ENCODE measurements at regions not wholly inside any gene's neighbourhood (a gene's known extent, or its start where the extent isn't known, plus 50 kb on each side); places are given as distances from the start of the nearest gene placed in this dataset.

DNA sequence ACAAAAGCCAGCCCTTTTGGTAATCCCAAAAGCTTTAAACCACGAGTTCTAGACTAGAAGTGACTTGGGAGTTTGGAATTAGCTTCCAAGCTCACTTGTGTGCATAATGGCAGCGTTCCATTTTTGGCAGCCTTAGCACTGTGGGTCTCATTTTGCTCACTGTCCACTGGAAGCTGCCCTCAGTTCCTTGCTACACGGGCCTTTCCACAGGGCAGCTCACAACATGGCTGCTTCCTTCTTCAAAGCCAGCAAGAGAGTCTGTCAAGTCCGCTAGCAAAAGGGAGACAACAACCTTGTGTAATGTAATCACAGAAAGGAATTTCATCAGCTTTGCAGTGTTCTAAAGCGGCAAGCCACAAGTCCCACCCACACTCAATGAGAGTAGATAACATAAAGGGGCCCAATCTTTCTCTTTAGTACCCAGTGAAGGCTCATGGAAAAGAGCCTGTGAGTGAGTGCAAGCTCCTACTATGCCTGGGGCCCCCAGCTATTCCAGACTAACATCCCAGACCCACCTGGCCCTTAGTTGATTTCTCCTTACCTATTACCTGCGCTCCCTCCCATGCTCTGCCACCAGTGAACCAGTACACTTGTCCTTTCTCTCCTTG, 168.5 kb upstream of the FOXN2 start:
- no peak for DNase-seq

DNA sequence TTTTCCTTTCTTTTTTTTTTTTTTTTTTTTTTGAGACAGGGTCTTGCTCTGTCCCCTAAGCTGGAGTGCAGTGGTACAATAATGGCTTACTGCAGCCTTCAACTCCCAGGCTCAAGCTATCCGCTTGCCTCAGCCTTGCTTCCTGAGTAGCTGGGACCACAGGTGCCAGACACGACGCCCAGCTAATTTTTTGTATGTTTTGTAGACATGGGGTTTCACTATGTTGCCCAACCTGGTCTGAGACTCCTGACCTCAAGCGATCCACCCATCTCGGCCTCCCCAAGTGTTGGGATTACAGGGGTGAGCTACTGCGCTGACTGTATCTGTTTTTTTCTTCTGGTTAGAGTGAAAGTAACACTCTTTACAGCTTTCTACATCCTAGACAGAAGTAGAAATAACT, 167.9 kb upstream of the FOXN2 start:
- DNase-seq: no peak

DNA sequence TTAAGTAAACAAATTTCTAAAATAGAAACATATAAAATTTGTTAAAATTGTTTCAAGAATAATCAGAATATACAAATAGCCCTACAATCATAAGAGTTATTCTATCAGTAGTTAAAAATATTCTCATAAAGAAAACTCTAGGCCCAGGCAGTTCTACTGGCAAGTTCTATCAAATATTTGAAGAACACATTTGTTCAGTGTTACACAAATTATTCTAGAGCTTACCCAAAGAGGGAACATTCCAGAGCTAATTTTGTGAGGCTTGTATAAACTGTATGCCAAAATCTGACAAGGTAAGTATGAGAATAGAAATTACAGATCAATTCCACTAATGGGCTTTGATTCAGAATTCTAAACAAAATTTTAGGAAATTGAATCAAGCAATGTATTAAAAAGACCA, 166.8 kb upstream of the FOXN2 start:
- DNase-seq: no peak

DNA sequence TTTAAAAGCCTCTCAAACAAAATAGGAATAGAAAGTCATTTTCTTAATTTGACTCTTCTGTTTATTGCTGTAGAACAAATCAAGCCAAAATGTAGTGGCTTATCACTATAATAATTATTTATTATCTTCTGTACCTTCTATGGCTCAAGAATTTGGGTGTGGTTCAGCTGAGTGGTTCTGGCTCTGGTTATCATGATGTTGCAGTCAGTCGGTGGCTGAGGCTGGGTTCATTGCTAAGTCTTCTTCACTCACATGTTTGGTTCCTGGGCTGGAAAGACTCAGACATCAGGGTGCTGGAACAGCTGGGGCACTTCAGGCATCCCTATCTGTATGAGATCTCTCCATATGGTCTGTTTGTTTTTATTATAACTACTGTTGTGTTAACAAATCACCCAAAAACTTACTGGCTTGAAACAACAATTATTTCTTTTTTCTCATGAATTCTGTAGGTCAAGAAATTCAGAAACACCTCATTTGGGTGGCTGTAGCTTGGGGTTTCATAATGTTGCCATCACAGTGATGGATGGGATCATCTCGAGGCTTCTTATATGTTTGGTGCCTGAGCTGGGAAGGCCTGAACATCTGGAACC, 165.5 kb upstream of the FOXN2 start:
- DNase-seq: no peak

DNA sequence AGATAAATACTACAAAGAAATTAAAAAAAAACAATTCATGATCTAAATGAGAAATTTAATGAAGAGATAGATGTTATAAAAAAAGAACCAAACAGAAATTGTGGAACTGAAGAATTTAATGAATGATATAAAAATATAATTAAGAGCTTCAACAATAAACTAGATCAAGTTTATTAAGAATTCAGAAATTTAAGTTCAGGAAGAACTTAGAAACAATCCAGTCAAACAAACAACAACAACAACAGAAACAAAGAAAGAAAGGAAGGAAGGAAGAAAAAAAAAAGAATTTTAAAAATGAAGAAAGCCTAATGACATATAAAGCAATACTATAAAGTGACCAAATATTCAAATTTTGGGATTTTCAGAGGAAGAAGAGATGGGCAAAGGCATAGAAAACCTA, 157.3 kb upstream of the FOXN2 start:
- DNase-seq: no peak

DNA sequence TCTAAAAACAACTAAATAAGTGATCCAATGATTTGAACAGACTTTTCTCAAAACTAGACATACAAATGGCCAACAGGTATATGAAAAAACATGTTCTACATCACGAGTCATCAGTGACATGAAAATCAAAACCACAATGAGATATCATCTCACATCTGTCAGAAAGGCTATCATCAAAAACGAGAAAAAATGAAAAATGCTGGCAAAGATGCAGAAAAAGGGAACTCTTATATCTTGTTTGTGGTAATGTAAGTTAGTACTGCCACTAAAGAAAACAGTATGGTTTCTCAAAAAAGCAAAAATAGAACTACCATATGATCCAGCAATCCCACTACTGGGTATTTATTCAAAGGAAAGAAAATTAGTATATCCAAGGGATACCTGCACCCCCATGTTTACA, 152.9 kb upstream of the FOXN2 start:
- DNase-seq: no peak

DNA sequence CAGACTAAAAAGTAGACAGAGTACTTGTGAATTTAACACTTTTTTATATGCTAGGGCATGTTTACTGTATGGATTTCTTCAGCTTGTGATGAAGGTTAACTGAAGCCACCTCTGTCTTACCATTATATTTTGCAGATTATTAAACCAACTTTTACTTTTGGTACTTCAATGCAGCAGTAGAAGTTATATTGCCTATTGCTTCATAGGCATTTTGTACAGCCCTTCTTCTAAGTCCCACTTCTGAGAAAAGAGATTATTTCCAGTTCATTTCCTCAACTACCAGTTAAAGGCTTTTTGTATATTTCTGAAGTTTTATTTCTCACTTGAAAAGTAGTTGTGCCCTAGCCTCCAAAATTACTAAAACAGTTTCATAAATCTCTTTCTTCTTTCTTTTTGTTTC, 151.7 kb upstream of the FOXN2 start:
- DNase-seq: no peak

DNA sequence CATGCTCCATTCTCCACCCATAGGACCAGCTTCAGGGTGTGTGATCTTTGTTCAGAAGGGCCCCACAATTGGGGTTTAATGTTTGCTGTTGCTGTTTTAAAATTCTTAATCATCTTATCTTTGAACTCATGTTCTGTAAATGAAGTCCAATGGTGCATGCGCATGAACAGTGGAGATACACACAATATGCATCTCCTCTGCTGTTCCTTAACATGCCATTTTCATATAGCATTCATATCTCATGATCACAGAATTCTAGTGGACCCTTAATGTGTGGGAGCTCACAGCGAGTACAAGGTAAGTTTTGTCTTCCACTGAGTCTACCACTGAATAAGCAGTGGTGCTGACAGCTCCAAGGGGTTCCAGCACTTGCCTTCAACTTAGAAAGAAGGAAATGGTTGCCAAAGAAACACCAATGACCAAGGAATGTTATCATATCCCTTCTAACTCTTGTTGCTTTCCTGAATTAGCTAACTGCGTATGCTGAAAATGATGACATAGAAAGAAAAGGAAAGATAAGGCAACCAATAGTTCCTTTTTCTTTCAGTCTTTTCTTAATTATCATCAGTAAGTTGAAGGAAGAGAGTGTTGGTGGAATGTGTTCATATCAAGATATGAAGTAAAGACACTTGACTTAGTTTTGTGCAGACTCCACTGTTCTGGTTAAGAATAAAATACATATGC, 149.3 kb upstream of the FOXN2 start:
- DNase-seq: no peak

DNA sequence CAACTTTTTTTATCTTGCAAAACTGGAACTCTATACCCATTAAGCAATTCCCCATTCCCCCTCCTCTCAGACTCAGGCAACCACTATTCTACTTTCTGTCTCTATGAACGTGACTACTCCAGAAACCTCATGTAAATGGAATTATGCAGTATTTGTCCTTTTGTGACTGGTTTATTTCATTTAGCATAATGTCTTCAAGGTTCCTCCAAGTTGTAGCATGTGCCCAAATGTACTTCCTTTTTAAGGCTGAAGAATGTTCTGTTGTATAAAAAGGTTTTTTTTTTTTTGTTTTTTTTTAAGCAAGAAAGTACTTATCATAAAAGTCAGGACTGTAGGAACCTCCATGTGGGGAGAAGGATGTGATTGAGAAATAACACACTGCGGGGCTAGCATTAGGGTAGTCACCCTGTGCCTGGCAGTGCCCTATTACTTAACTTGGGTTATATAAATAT, 145.3 kb upstream of the FOXN2 start:
- DNase-seq: no peak

DNA sequence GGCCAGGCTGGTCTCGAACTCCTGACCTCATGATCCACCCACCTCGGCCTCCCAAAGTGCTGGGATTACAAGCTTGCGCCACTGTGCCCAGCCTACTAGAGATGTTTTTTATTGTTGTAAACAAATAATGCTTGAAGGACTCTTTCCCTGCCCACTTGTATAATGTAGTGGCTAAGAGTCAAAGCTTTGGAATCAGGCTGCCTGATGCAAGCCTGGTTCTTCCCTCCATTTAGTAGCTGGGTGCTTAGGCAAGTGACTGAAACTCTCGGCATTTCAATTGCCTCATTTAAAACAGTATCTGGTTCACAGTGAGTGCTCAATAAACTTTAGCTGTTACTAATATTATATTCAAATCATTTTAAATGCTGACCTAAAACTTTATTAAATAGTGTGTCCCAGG, 144.2 kb upstream of the FOXN2 start:
- no peak for DNase-seq

DNA sequence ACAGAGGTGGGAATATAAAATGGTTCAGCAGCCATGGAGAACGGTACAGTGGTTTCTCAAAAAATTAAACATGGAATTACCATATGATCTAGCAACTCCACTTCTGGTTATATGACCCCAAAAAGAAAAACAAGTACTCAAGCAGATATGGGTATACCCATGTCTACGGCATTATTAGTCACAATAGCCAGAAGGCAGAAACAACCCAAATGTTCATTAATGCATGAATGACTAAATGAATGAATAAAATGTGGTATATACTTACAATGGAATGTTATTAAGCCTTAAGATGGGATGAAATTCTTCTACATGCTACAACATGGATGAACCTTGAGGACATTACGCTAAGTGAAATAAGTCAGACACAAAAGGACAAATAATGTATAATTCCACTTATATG, 141.3 kb upstream of the FOXN2 start:
- no peak for DNase-seq

DNA sequence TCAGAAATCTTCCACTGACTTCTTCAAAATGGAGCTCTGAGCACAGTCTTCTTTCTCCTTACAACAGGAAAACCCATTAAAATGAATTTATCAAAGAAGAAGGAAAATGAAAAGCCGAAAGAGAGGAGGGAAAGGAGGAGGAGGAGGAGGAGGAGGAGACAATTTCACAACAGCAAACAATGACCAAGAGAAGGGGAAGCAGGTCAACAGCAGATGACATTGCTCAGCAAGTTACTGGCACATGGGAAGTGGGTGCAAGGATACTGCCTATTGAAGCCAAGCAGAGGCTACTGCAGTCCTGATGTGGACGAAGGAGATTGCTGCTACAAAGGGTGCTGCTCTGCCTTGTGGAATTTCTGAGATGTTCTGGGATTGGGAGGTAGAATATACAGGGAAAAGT, 140.0 kb upstream of the FOXN2 start:
- DNase-seq: no peak

DNA sequence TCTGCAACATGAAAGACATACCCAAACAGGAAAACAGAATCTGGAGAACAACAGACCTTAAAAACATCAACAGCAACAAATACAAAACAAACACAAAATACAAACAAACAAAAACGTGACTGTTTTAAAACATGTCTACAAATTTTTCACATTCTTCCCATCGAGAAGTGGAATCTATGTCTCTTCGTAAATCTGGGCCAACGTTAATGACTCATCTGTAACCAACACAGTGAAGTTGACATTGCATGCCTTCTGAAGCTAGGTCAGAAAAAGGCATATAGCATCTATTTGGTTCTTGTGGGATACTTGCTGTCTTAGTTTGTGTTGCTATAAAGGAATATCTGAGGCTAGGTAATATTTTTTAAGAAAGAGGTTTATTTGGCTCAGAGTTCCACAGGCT, 139.2 kb upstream of the FOXN2 start:
- DNase-seq: no peak

DNA sequence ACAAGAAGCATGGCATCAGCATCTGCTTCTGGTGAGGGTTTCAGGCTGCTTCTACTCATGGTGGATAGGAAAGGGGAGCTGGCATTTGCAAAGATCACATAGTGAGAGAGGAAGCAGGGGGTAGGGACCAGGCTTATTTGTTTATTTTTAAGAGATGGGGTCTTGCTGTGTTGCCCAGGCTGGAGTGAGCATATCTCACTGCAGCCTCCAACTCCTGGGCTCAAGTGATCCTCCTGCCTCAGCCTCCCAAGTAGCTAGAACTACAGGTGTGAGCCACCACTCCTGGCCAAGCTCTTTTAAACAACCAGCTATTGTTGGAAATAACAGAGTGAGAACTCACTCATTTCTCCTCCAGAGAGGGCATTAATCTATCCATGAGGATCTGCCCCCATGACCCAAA, 138.8 kb upstream of the FOXN2 start:
- DNase-seq: no peak

DNA sequence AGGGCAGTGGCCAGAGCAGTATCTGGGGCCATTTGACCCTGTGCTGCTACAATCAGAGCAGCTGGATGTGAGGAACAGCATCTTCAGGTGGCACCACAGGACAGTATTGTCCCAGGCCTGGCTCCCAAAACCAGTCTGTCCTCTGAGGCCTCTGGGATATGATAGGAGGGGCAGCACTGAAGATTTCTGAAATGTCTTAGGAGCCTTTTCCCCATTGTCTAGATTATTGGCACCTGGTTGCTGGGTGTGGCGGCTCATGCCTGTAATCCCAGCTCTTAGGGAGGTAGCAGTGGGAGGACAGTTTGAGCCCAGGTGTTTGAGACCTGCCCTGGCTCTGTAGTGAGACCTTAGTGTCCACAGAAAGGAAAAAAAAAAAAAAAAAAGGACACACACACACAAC, 137.6 kb upstream of the FOXN2 start:
- DNase-seq: no peak

DNA sequence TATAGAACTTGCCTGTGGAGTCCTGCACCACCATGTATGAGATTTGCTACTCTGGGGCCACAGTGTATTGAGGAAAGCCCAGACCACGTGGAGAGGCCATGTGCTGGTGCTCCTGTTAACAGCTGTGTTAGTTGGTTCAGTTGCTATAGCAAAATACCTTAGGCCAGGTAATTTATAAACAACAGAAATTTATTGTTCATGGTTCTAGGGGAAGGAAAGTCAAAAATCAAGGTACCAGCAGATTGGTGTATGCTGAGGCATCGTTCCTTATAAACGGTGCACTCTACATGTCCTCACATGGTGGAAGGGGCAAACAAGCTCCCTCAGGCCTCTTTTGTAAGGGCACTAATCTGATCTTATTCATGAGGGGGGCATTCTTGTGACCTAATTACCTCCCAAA, 135.9 kb upstream of the FOXN2 start:
- no peak for DNase-seq

DNA sequence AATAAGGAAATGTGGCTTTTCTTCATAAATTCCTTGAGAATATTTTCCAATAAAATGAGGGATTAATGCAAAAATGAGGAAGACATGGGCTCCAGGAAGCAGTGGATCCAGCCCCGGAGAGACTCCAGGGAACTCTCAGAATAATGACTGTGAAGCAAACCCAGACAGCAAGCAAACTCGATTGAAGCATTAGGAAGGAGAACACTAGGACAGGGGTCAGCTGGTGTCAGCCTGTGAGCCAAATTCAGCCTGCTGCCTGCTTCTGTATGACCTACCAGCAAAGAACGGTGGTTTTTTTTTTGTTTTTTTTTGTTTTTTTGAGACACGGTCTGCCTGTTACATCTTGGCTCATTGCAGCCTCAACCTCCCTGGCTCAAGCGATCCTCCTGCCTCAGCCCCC, 133.9 kb upstream of the FOXN2 start:
- no peak for DNase-seq

DNA sequence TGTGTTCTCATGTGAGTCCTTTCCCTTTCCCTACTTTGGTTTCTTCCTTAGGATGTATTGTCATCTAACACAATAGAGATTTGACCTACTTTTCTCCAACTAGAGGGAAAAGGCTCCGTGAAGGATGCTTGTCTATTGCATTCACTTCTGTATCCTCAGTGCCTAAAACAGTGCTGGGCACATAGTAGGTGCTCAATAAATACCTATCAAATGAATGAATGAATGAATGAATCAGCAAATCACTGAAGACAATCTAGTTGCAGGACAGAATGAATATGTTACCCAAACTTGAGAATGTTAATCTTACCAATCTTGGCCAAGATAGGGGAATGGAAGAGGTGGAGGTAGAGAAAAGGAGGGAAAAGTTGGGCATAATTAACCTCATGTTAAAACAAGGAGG, 131.2 kb upstream of the FOXN2 start:
- DNase-seq: no peak

DNA sequence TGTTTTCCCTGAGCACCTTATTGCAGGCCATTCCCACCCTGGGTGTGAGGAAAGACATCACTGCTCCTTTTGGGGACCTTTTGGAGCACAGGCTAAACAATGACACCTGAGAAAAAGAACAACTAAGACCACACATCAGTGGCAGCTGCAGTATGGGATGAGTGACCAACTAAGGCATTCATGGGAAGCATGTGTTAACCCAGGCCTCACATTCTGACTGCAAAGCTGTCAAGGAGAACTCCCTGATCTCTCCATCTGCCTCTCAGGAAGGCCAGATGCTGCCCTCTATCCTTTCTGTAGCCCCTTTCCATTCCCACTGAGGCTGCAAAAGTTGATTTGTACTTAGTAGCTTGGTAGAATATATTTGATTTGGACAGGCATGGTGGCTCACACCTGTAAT, 130.5 kb upstream of the FOXN2 start:
- no peak for DNase-seq

DNA sequence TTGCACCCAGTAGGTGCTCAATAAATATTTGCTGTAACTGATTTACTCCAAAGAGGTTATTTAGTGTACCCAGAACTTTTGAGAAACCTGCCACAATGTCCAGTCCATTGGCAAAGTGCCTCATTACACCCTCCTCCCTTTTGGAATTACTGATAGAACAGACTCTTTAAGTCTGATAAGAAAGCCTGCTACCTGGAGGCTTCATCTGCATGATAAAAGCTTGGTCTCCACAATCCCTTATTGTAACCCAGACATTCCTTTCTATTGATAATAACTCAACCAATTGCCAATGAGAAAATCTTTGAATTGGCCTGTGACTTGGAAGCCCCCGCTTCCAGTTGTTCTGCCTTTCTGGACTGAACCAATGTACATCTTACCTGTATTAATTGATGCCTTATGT, 127.0 kb upstream of the FOXN2 start:
- no peak for DNase-seq

DNA sequence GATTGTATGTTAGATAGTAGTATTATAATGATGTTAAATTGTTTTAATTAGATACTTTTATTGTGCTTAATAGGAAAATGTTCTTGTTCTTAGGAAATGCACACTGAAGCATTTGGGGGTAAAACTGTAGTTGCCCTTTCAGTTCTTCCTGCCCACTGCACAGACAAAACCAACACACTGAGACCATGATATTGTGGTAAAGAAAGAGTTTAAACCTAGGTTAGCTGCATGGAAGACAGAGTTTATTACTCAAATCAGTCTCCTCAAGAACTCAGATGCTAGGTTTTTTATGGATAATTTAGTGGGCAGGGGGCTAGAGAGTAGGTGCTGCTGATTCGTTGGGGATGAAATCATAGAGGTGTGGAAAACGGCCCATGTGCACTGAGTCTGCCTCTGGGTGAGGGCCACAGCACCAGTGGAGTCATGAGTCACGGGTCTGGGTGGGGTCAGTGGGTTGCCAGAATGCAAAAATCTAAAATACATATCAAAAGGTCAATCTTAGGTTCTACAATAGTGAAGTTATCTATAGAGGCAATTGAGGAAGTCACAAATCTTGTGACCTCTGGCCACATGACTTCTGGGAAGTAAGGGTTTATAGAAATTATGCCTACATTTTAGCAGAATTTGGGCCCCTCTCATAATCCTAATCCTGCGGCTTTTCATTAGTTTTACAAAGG, 124.8 kb upstream of the FOXN2 start:
- no peak for DNase-seq

DNA sequence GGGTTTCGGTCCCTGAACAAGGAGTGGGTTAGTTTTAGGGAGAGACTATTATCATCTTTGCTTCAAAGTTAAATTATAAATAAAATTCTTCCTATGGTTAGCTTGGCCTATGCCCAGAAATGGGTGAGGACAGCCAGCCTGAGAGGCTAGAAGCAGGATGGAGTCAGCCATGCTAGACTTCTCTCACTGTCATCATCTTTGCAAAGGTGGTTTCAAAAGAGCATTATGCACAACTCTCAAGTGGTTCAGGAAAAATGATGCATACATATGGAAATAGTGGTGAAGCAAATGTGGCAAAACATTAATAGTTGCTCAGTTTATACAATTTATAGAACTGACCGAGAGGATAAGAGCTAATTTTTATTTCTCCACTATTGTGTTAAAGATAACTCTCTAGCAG, 124.3 kb upstream of the FOXN2 start:
- DNase-seq: no peak

DNA sequence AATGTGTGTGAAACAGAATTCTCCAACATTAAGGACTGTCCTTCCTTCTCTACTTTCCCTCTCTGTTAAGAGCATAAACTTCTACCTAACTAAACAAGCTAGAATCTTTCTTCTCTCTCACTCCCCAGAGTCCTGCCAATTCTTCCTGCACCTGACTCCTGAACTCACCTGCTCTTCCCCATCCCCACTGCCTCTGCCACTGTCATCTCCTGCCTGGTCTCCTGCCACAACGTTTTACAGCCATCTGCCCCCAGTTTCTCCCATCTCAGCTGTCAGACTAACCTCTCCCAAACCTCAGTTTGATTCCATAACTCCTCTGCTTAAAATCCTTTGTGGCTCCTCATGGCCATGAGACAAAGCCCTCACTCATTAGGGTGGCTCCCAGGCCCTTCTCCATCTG, 119.8 kb upstream of the FOXN2 start:
- no peak for DNase-seq

DNA sequence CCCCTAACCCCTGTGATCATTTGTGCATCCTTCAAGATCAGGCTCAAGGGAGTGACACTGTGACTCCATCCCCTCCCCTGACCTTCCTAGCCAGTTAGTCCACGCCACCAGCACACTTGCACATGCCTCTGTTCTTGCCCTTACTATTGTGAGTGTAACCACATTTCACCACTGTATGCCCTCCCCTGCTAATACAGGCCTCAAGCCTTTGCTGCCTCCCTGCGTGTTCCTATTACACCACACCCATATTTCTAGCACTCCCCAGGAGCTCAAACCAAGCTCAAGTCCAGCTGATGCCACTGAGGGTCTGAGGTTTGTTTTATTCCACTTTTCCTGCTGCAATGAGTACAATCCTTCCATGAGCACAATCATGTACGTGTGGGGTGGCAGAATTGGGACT, 119.3 kb upstream of the FOXN2 start:
- DNase-seq: no peak

Measured in NCI-H2107 (cell line).